Keratinocyte (primary cell): ENCODE measurements at regions not wholly inside any gene's neighbourhood (a gene's known extent, or its start where the extent isn't known, plus 50 kb on each side); places are given as distances from the start of the nearest gene placed in this dataset.

Experiments used
- CTCF ChIP-seq, 3 experiments: IDR thresholded peaks in 1 of 3; conservative IDR thresholded peaks in 1 of 3; optimal IDR thresholded peaks in 1 of 3; 2 replicates in 2 of 3; 3 replicates in 1 of 3; pipeline versions ENCODE3 to v1.5.1; 2011; ENCODE audit warnings: low read length in 3 of 3, mild to moderate bottlenecking in 3 of 3, moderate library complexity in 2 of 3, control low read depth in 1 of 3, inconsistent platforms in 1 of 3; ENCODE audit not compliant: insufficient read depth in 2 of 3; ENCODE audit errors: extremely low read depth in 1 of 3
- EZH2 ChIP-seq: IDR thresholded peaks from one replicate; pipeline ENCODE4 v1.6.1; 2012; ENCODE audit warnings: inconsistent platforms, mild to moderate bottlenecking, low read length, moderate library complexity

GRCh38 chr6:4607793-4608192 lies 168.4 kb upstream of the CDYL start:
- TF ChIP-seq CTCF (optimal IDR thresholded peaks at IDR 0.05 in 1 of 3, IDR thresholded peaks at IDR 0.05 in 1 of 3, conservative IDR thresholded peaks at IDR 0.05 in 1 of 3; ENCODE audit: extremely low read depth in 1 of 3, insufficient read depth in 2 of 3, low read length in 3 of 3) (no peak), EZH2 (no peak)
